ENCODE measurements at regions not wholly inside any gene's neighbourhood (a gene's known extent, or its start where the extent isn't known, plus 50 kb on each side); places are given as distances from the start of the nearest gene placed in this dataset.

DNA sequence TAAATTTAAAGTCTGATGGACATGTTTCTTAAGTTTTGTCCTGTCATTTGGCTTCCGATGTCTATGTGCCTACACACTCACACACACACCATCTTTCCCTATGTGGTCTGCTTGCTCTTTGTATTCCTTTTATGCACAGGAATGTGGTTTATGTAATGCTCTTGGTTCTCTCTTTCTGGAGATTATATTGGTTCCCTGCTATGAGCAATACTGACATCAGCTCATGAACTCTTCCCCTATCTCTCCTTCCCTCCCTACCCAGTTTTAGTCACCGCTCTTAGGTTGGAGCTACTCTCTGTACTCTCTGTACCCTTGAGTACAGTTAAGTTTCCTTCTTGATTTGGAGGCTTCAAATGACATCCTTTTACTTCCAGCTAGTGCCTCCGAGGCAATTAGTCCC is 77.9 kb upstream of the MVB12B start:
- peak; percentile 72 for DNase-seq (ENCODE audit: low read depth)

- no peak for DNase-seq (ENCODE audit: low read depth)
These were observed 64.9 kb upstream of the MVB12B start for GRCh38 chr9:126261584-126262356.

DNA sequence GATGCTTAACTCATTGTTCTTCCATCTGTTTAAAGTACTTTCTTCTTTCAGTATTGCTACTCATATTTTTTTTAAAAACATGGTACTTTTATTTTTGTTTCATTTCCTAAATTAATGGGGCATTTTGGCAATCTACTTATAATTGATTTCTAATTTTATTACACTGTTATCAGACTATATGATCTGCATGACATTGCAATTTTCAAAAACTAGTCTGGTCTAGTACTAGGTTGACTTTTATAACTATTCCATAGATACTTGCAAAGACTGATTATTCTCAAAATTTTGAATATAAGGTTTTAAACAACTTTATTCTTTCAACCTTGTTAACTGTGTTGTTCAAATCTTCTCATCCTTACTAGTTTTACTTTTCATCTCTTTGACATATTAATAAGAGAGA is 63.9 kb upstream of the MVB12B start:
- DNase-seq (ENCODE audit: low read depth): no peak

DNA sequence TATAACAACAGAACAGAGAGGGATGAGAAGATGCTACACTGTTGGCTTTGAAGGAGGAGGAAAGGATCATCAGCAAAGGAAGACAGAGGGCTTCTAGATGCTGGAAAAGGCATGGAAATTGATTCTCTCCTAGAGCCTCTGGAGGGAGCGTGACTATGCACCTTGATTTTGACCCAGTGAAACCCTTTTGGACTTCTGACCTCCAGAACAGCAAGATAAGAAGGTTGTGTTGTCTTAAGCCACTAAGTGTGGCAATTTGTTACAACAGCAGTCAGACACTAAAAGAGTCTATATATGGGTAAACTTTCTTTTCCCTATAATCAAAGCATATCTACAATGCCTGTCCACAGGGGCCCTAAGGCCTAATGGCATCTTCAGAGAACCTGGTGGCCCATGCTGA is 56.1 kb upstream of the MVB12B start:
- no peak for DNase-seq (ENCODE audit: low read depth)

- no peak for DNase-seq (ENCODE audit: low read depth)
These were observed 51.1 kb upstream of the MVB12B start for GRCh38 chr9:126275386-126276001.

- no peak for DNase-seq (ENCODE audit: low read depth)
These were observed 50.4 kb upstream of the MVB12B start for GRCh38 chr9:126276056-126276728.
